CMK (cell line): ENCODE measurements at regions not wholly inside any gene's neighbourhood (a gene's known extent, or its start where the extent isn't known, plus 50 kb on each side); places are given as distances from the start of the nearest gene placed in this dataset.
"Not testable (repeated sequence)": the region's sequence is repeated elsewhere in the genome, so short reads cannot be mapped to it uniquely, and the experiment has no call there.

Source experiments
- DNase-seq: peaks from one replicate; pipeline ENCODE4 v3.0.0-alpha.2; 2010; ENCODE audit warnings: low read depth

DNA sequence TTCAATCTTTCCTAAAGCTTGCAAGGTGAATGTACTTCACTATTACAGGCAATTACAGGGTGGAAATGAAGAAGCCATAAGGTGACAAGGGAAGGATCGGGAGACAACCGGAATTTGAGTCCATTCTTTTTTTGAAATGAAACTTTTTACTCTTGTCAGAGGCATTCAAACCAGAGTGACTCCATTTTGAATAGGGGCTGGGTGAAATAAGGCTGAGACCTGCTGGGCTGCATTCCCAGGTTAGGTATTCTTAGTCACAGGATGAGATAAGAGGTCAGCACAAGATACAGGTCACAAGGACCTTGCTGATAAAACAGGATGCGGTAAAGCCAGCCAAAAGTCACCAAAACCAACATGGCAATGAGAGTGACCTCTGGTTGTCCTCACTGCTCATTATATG lies 363.3 kb downstream of the TYW1 start:
- no peak for DNase-seq

DNA sequence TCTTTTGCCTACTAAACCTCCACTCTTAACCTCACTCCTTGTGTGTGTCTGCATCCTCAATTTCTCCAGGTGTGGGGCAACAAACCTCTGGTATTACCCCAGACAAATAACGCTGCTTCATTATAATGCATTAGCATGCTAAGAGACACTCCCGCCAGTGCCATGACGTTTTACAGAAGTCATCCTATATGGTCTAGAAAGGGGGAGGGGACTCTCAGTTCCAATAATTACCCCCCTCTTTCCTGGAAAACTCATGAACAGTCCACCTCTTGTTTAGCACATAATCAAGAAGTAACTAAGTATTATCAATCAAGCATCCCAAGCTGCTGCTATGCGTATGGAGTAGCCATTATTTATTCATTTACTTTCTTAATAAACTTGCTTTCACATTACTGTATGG lies 364.5 kb downstream of the TYW1 start:
- DNase-seq: no peak

- no peak for DNase-seq
These were observed 367.9 kb downstream of the TYW1 start for GRCh38 chr7:67364441-67365017.

GRCh38 chr7:67371429-67372305 lies 375.0 kb downstream of the TYW1 start:
- peak; percentile 34 for DNase-seq

GRCh38 chr7:67373389-67373788 lies 376.8 kb downstream of the TYW1 start:
- not testable (repeated sequence) for DNase-seq

- no peak for DNase-seq
These were observed 378.8 kb downstream of the TYW1 start for GRCh38 chr7:67375427-67375826.

DNA sequence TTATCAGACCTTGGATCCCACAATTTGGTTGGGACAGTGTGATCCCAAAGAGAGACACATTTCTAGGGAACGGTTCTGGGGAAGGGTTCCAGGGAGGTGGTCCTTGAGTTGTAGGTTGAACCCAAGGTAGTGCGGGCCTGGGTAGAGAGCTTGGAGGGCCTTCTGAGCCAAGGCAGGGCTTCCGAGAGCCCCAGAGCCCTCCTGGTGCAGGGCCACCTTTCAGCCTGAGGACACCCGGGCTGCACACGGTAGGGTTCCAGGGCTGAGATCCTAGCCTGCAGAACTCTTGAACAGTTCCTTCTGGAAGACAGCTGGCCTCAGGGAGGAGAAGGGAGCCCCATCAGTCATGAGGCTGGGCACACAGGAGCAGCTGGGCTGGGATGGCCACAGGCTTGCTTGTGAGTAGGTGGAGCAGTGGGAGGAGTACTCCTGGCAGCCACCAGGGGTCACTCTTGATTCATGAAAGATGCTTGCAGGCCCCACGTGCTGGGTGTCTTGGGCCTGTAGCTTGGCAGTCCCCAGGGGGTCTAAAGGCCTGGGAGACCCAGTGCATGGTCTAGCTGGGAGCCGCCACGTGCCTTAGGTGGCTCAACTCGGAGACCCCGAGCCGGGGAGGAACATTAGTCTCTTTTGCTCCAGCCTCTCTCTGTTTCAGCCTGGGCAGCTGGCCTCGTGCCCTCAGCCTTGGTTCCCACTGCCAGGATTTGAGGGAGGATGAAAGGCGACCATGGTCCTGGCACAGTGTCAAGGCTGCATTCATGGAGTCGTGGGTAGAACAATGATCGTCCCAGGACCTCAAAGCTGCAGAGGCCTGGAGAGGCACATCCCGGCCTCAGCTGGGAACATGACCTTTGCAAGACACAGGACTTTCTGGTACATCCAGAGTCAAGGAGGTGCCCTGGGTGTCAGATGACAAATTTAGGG lies 381.6 kb downstream of the TYW1 start:
- peak; percentile 52 for DNase-seq

GRCh38 chr7:67380326-67380725 lies 383.7 kb downstream of the TYW1 start:
- no peak for DNase-seq

DNA sequence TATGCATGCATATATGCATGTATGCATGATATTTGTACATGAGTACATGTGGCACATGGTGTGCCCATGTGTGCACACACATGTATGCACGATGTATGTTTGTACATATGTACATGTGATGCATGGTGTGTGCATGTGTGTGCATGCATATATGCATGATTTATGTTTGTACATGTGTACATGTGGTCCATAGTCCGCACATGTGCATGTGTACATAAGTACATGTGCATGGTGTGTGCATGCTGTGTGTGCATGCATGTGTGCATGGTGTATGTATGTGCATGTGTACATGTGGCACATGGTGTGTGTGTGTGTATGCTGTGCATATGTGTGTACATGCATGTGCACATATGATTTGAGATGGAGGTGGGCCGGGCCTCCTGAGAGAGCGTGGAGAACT lies 384.2 kb downstream of the TYW1 start:
- no peak for DNase-seq

DNA sequence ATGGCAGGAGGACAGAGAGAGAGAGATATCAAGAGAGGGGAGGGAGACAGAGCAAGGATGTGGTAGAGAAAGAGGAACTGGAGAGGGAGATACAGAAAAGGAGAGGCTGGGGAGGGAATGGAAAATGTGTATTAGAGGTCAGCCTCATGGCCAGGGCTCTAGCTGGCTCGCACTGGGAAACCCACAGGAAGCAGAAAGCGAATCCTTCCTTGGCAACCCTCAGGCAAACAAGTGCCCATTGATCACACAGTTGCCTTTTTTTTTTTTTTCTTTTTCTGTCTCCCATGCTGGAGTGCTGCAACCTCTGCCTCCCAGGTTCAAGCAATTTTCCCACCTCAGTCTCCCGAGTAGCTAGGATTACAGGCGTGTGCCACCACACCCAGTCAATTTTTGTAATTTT lies 391.2 kb downstream of the TYW1 start:
- DNase-seq: no peak

GRCh38 chr7:67391168-67391567 lies 394.5 kb downstream of the TYW1 start:
- no peak for DNase-seq

- DNase-seq: no peak
These were observed 396.2 kb downstream of the TYW1 start for GRCh38 chr7:67392596-67393438.

GRCh38 chr7:67393903-67394302 lies 397.3 kb downstream of the TYW1 start:
- no peak for DNase-seq

DNA sequence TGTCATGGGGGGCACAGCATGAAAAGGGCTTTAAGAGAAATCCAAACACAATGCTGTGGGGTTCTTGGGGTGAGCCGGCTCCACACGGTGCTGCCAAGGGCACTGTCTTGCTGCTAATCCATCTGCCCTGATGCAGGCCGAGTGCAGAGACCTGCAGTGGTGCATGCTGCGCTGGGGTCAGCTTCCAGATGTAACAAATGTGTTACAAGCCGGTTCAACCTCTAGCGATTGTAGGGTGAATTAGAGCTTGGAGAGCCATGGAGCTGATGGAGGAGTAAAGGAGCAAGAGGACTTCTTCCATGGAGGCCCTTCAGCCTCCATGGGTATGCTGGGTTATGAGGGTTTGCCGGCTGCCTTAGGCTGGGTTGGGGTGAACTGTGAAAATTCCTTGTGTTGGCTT lies 402.3 kb downstream of the TYW1 start:
- no peak for DNase-seq

DNA sequence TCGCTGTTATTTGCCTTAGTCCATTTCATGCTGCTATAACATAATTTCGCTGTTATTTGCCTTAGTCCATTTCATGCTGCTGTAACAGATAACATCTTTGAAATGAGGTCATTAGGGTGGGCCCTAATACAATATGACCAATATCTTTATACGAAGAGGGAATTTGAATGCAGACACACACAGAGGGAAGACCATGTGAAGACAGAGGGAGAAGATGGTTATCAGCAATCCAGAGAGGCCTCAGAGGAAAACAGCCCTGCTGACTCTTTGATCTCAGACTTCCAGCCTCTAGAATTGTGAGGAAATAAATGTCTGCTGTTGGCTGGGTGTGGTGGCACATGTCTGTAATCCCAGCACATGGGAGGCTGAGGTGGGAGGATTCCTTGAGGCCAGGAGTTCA lies 404.9 kb downstream of the TYW1 start:
- DNase-seq: no peak

DNA sequence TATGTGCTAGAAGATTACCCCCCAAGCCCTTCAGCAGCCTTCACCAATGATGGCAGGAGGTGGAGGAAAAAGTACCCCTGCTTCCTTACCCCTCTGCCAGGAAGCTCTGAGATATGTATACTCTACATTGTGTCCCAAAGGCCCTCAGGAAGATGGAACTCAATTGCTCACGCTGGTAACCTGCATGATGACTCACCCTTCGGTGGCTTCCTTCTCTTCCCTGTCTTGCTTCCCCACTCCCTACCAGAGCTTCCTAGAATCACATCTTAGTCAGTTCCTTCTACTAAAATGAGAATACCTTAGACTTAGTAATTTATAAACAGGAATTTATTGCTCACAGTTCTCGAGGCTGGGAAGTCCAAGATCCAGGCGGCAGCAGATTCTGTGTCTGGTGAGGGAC lies 405.6 kb downstream of the TYW1 start:
- no peak for DNase-seq

DNA sequence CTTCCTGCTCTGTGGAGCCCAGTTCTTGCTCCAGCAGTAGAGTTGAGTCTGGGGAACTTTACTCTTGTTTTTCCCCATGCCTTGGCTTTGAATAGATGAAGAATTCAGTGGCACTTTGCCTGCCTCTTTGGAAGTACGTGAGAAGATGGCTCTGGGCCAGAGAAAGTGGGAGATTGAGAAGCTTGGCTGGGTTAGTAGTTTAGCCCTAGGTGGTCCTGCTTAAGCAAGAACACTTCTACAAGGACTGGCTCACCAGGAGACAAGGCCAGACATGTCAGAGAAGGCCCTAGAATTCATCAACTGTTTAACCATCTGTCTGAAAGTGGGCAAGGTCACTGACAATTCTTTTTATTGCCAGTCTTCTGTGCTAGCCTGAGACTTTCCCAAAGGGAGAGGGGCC lies 410.3 kb downstream of the TYW1 start:
- DNase-seq: no peak

DNA sequence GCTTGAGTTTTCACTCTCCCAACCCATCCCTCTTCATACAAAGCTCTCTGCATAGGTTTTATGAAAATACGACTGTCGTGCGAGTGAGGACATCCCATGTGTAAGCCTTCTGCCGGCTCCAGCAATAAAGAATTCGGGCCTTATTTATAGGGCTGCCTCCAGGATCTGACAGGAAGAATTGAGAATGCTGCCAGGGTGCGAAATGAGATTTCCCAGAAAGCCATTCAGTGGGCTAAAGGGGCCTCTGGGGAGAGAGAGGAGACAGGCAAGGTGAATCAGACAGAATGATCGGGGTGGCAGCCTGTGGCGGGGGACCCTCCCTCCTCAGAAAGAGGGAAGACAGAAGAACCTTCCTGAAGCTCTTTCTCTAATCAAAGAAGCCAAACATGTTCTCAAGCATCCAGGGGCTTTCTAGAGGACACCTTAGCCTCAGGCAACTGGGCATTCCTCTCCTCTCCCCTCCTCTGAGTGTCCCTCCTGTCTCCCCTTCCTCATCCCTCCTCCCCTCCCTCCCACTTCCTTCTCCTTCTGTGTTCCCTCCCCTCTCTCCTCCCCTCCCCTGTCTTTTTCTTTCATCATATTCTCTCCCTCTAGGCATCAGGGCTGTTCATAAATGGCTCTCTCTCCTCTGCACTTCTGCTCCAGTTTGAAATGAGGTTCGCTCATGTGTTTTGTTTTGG lies 410.9 kb downstream of the TYW1 start:
- no peak for DNase-seq

DNA sequence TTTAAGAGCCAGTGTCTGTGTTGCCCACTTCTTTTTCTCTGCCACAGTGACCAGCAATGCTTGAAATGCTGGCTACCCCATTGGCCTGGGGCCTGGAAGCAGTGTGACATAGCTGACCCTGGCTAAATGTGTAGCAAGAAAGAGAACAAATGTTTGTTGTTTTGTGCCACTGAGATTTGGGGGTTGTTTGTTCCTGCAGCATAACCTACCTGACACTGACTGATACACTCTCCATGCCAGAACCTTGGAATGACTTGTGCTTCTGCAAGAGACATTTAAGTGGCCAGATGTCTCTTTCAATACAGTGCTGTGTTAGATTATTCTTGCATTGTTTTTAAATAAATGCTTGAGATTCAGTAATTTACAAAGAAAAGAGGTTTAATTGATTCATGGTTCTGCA lies 411.5 kb downstream of the TYW1 start:
- DNase-seq: no peak

- DNase-seq: no peak
These were observed 417.0 kb downstream of the TYW1 start for GRCh38 chr7:67413670-67414069.

DNA sequence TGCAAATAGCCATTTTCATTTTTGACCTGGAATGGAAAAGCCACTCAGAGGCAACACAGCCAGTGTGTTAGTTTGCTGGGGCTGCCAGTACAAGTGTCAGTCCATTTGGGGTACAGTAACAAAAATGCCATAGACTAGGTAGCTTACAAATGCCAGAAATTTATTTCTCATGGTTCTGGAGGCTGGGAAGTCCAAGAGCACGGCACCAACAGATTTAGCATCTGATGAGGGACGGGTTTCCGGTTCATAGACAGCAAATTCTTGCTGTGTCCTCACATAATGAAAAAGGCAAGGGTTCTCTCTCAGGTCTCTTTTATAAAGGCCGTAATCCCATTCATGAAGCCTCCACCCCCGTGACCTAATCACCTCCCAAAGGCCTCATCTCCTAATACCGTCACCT lies 418.2 kb downstream of the TYW1 start:
- no peak for DNase-seq
